HG03469 (cell line): ENCODE measurements at regions not wholly inside any gene's neighbourhood (a gene's known extent, or its start where the extent isn't known, plus 50 kb on each side); places are given as distances from the start of the nearest gene placed in this dataset.

ENCODE experiments used
- ATAC-seq: cut with Tn5 transposase; IDR thresholded peaks from one replicate; pipeline ENCODE4 v1.9.1; 2021; ENCODE audit warnings: mild to moderate bottlenecking, moderate library complexity, moderate number of reproducible peaks; ENCODE audit not compliant: unreplicated experiment

GRCh38 chr18:43213816-43214215 is 63.5 kb downstream of the SYT4 start:
- ATAC-seq: no peak

GRCh38 chr18:43211059-43211458 is 66.2 kb downstream of the SYT4 start:
- ATAC-seq: no peak

- ATAC-seq: no peak
Observed at GRCh38 chr18:43195421-43195820, 79.9 kb upstream of the RIT2 start.

- no peak for ATAC-seq
Observed at GRCh38 chr18:43193336-43193735, 77.9 kb upstream of the RIT2 start.

- ATAC-seq: peak; percentile 55
Observed at GRCh38 chr18:43192408-43192807, 76.9 kb upstream of the RIT2 start.

- no peak for ATAC-seq
Observed at GRCh38 chr18:43181711-43182110, 66.2 kb upstream of the RIT2 start.

- ATAC-seq: no peak
Observed at GRCh38 chr18:43180814-43181213, 65.3 kb upstream of the RIT2 start.

- ATAC-seq: no peak
Observed at GRCh38 chr18:43175257-43175656, 59.8 kb upstream of the RIT2 start.

GRCh38 chr18:43170586-43170985 is 55.1 kb upstream of the RIT2 start:
- ATAC-seq: no peak
